Activated CD4-positive, alpha-beta memory T cell treated with anti-CD3 and anti-CD28 coated beads, Interleukin-2, amount 10 ng/mL, durations not matched to agents 7 days and 5 days (primary cell): ENCODE measurements at regions not wholly inside any gene's neighbourhood (a gene's known extent, or its start where the extent isn't known, plus 50 kb on each side); places are given as distances from the start of the nearest gene placed in this dataset.

ENCODE experiments used
- CTCF ChIA-PET: fragments of 350-600 bp; sonication (Branson Sonifier 250); formaldehyde crosslinking; loops from one replicate; lab custom pipeline; 2021; ENCODE audit warnings: antibody characterized with exemption, inconsistent platforms; lab: Charles Lee
- POLR2A ChIA-PET: fragments of 350-600 bp; sonication (Branson Sonifier 250); formaldehyde crosslinking; loops from one replicate; lab custom pipeline; 2021; ENCODE audit warnings: antibody characterized with exemption; lab: Charles Lee
- DNase-seq: peaks from one replicate; pipeline ENCODE4 v3.0.0-alpha.2; 2020
- H3K27ac Mint-ChIP-seq: one replicate; pipeline ENCODE4 v1.8.0; 2021; ENCODE audit warnings: mild to moderate bottlenecking, mixed read lengths
- H3K27me3 Mint-ChIP-seq: one replicate; pipeline ENCODE4 v1.8.0; 2021; ENCODE audit warnings: mixed read lengths
- H3K36me3 Mint-ChIP-seq: one replicate; pipeline ENCODE4 v1.8.0; 2021; ENCODE audit warnings: low read depth, mixed read lengths
- H3K4me1 Mint-ChIP-seq: one replicate; pipeline ENCODE4 v1.8.0; 2021; ENCODE audit warnings: mixed read lengths
- H3K4me3 Mint-ChIP-seq: one replicate; pipeline ENCODE4 v1.8.0; 2021; ENCODE audit warnings: mild to moderate bottlenecking, mixed read lengths
- H3K9me3 Mint-ChIP-seq: one replicate; pipeline ENCODE4 v1.8.0; 2021; ENCODE audit warnings: mixed read lengths

GRCh38 chr3:147030274-147030673 is 376.1 kb downstream of the ZIC4 start:
- no peak overlapping the region for H3K4me3 Mint-ChIP-seq
- POLR2A ChIA-PET, result no interaction called here
- H3K4me1 Mint-ChIP-seq, result no peaks in the 10 kb centered on the region
- H3K27me3 Mint-ChIP-seq, result no peaks in the 10 kb centered on the region
- DNase-seq, result no peak
- H3K36me3 Mint-ChIP-seq, result no peaks in the 10 kb centered on the region
- H3K27ac Mint-ChIP-seq, result no peak overlapping the region
- CTCF ChIA-PET, result no interaction called here
- H3K9me3 Mint-ChIP-seq, result peaks cover 2% of the 10 kb centered on the region

GRCh38 chr3:147015334-147015733 is 391.0 kb downstream of the ZIC4 start:
- H3K27me3 Mint-ChIP-seq, result no peaks in the 10 kb centered on the region
- H3K36me3 Mint-ChIP-seq, result no peaks in the 10 kb centered on the region
- POLR2A ChIA-PET, result no interaction called here
- no peak overlapping the region for H3K4me3 Mint-ChIP-seq
- CTCF ChIA-PET, result no interaction called here
- no peaks in the 10 kb centered on the region for H3K9me3 Mint-ChIP-seq
- H3K27ac Mint-ChIP-seq, result no peak overlapping the region
- no peaks in the 10 kb centered on the region for H3K4me1 Mint-ChIP-seq
- no peak for DNase-seq

GRCh38 chr3:147008886-147009285 is 397.5 kb downstream of the ZIC4 start:
- ChIA-PET CTCF (no interaction called here), POLR2A (no interaction called here)
- no peak for DNase-seq
- H3K4me3 Mint-ChIP-seq, result no peak overlapping the region
- no peaks in the 10 kb centered on the region for H3K36me3 Mint-ChIP-seq
- H3K4me1 Mint-ChIP-seq, result no peaks in the 10 kb centered on the region
- no peak overlapping the region for H3K27ac Mint-ChIP-seq
- H3K9me3 Mint-ChIP-seq, result peaks cover 4% of the 10 kb centered on the region
- no peaks in the 10 kb centered on the region for H3K27me3 Mint-ChIP-seq

GRCh38 chr3:147008458-147008857 is 397.9 kb downstream of the ZIC4 start:
- Mint-ChIP-seq H3K4me3 (no peak overlapping the region), H3K27ac (no peak overlapping the region), H3K9me3 (peaks cover 4% of the 10 kb centered on the region), H3K27me3 (no peaks in the 10 kb centered on the region), H3K36me3 (no peaks in the 10 kb centered on the region), H3K4me1 (no peaks in the 10 kb centered on the region)
- DNase-seq, result no peak
- ChIA-PET POLR2A (no interaction called here), CTCF (no interaction called here)

GRCh38 chr3:147007736-147008245 is 398.6 kb downstream of the ZIC4 start:
- no peak for DNase-seq
- POLR2A ChIA-PET, result no interaction called here
- CTCF ChIA-PET, result no interaction called here

GRCh38 chr3:147002721-147003120 is 397.6 kb upstream of the PLSCR5 start:
- CTCF ChIA-PET, result no interaction called here

More at GRCh38 chr3:147007736-147008245, 398.6 kb downstream of the ZIC4 start:
- H3K9me3 Mint-ChIP-seq, result peaks cover 4% of the 10 kb centered on the region
- H3K4me1 Mint-ChIP-seq, result no peaks in the 10 kb centered on the region
- H3K4me3 Mint-ChIP-seq, result no peak overlapping the region
- H3K27me3 Mint-ChIP-seq, result no peaks in the 10 kb centered on the region
- no peaks in the 10 kb centered on the region for H3K36me3 Mint-ChIP-seq
- H3K27ac Mint-ChIP-seq, result no peak overlapping the region

GRCh38 chr3:147000274-147000673 is 395.1 kb upstream of the PLSCR5 start:
- peaks cover 2% of the 10 kb centered on the region for H3K9me3 Mint-ChIP-seq
- CTCF ChIA-PET, result no interaction called here
- POLR2A ChIA-PET, result no interaction called here
- no peaks in the 10 kb centered on the region for H3K36me3 Mint-ChIP-seq
- H3K27ac Mint-ChIP-seq, result no peak overlapping the region
- H3K4me1 Mint-ChIP-seq, result no peaks in the 10 kb centered on the region
- no peak overlapping the region for H3K4me3 Mint-ChIP-seq
- DNase-seq, result no peak
- no peaks in the 10 kb centered on the region for H3K27me3 Mint-ChIP-seq

More at GRCh38 chr3:147002721-147003120, 397.6 kb upstream of the PLSCR5 start:
- POLR2A ChIA-PET, result no interaction called here
- H3K4me1 Mint-ChIP-seq, result no peaks in the 10 kb centered on the region
- no peaks in the 10 kb centered on the region for H3K9me3 Mint-ChIP-seq
- no peak overlapping the region for H3K27ac Mint-ChIP-seq
- H3K27me3 Mint-ChIP-seq, result no peaks in the 10 kb centered on the region
- no peak for DNase-seq
- H3K4me3 Mint-ChIP-seq, result no peak overlapping the region
- H3K36me3 Mint-ChIP-seq, result no peaks in the 10 kb centered on the region

- no peak for DNase-seq
- no peaks in the 10 kb centered on the region for H3K4me1 Mint-ChIP-seq
- no peak overlapping the region for H3K4me3 Mint-ChIP-seq
- H3K27me3 Mint-ChIP-seq, result no peaks in the 10 kb centered on the region
- CTCF ChIA-PET, result no interaction called here
- H3K36me3 Mint-ChIP-seq, result no peaks in the 10 kb centered on the region
- POLR2A ChIA-PET, result no interaction called here
- H3K9me3 Mint-ChIP-seq, result peaks cover 2% of the 10 kb centered on the region
- no peak overlapping the region for H3K27ac Mint-ChIP-seq
Measured at GRCh38 chr3:146991907-146992306, 386.8 kb upstream of the PLSCR5 start.

GRCh38 chr3:146975476-146975875 is 370.3 kb upstream of the PLSCR5 start:
- CTCF ChIA-PET, result no interaction called here

GRCh38 chr3:146975032-146975431 is 369.9 kb upstream of the PLSCR5 start:
- H3K27me3 Mint-ChIP-seq, result no peaks in the 10 kb centered on the region
- CTCF ChIA-PET, result no interaction called here

More at GRCh38 chr3:146975476-146975875, 370.3 kb upstream of the PLSCR5 start:
- Mint-ChIP-seq H3K4me1 (no peaks in the 10 kb centered on the region), H3K9me3 (peaks cover 2% of the 10 kb centered on the region), H3K27ac (no peak overlapping the region), H3K36me3 (no peaks in the 10 kb centered on the region), H3K4me3 (no peak overlapping the region), H3K27me3 (no peaks in the 10 kb centered on the region)
- no peak for DNase-seq
- POLR2A ChIA-PET, result no interaction called here

GRCh38 chr3:146974001-146974400 is 368.9 kb upstream of the PLSCR5 start:
- Mint-ChIP-seq H3K36me3 (no peaks in the 10 kb centered on the region), H3K27ac (no peak overlapping the region), H3K9me3 (peaks cover under 1% of the 10 kb centered on the region), H3K4me1 (no peaks in the 10 kb centered on the region), H3K27me3 (no peaks in the 10 kb centered on the region), H3K4me3 (no peak overlapping the region)
- CTCF ChIA-PET, result no interaction called here
- POLR2A ChIA-PET, result no interaction called here
- no peak for DNase-seq

More at GRCh38 chr3:146975032-146975431, 369.9 kb upstream of the PLSCR5 start:
- no peaks in the 10 kb centered on the region for H3K36me3 Mint-ChIP-seq
- DNase-seq, result no peak
- H3K27ac Mint-ChIP-seq, result no peak overlapping the region
- POLR2A ChIA-PET, result no interaction called here
- no peaks in the 10 kb centered on the region for H3K4me1 Mint-ChIP-seq
- H3K9me3 Mint-ChIP-seq, result peaks cover 2% of the 10 kb centered on the region
- H3K4me3 Mint-ChIP-seq, result no peak overlapping the region

GRCh38 chr3:146972726-146973125 is 367.6 kb upstream of the PLSCR5 start:
- Mint-ChIP-seq H3K27ac (no peak overlapping the region), H3K27me3 (no peaks in the 10 kb centered on the region), H3K36me3 (no peaks in the 10 kb centered on the region), H3K4me1 (no peaks in the 10 kb centered on the region), H3K9me3 (peaks cover 3% of the 10 kb centered on the region), H3K4me3 (no peak overlapping the region)
- POLR2A ChIA-PET, result no interaction called here
- CTCF ChIA-PET, result no interaction called here
- no peak for DNase-seq

GRCh38 chr3:146970236-146970635 is 365.1 kb upstream of the PLSCR5 start:
- ChIA-PET POLR2A (no interaction called here), CTCF (no interaction called here)
- Mint-ChIP-seq H3K4me3 (no peak overlapping the region), H3K27ac (no peak overlapping the region), H3K4me1 (no peaks in the 10 kb centered on the region), H3K27me3 (no peaks in the 10 kb centered on the region), H3K9me3 (peaks cover 7% of the 10 kb centered on the region), H3K36me3 (no peaks in the 10 kb centered on the region)
- DNase-seq, result no peak

- Mint-ChIP-seq H3K27me3 (no peaks in the 10 kb centered on the region), H3K27ac (no peak overlapping the region), H3K9me3 (peaks cover 7% of the 10 kb centered on the region), H3K4me3 (no peak overlapping the region), H3K4me1 (no peaks in the 10 kb centered on the region), H3K36me3 (no peaks in the 10 kb centered on the region)
- CTCF ChIA-PET, result no interaction called here
- POLR2A ChIA-PET, result no interaction called here
- DNase-seq, result no peak
Measured at GRCh38 chr3:146969356-146969755, 364.2 kb upstream of the PLSCR5 start.
